Caco-2 (cell line): ENCODE measurements at regions not wholly inside any gene's neighbourhood (a gene's known extent, or its start where the extent isn't known, plus 50 kb on each side); places are given as distances from the start of the nearest gene placed in this dataset.

Source experiments
- BruUV-seq: library from RNA; stranded (reverse); fragments of 400-500 nt; replicated peaks from 2 replicates; lab custom pipeline; 2021; lab: Mats Ljungman, UMichigan
- CTCF ChIA-PET: fragments of 300-600 bp; sonication (Branson Sonifier 250); formaldehyde crosslinking; loops from one replicate; lab custom pipeline; 2022; ENCODE audit warnings: antibody characterized with exemption; lab: Charles Lee
- POLR2A ChIA-PET: fragments of 300-600 bp; sonication (Branson Sonifier 250); formaldehyde crosslinking; loops from one replicate; lab custom pipeline; 2022; ENCODE audit warnings: antibody characterized with exemption; lab: Charles Lee
- DNase-seq, 2 experiments: peaks; one replicate each; pipeline versions ENCODE4 v3.0.0 to v3.0.0-alpha.2; 2020 to 2022
- H3K27me3 ChIP-seq: replicated peaks from 2 replicates; pipeline ENCODE4 v1.6.0; 2011; ENCODE audit warnings: low read length; ENCODE audit not compliant: control insufficient read depth, insufficient read depth
- H3K36me3 ChIP-seq: 2 replicates; pipeline ENCODE4 v1.5.1; 2011; ENCODE audit warnings: low read length; ENCODE audit not compliant: control insufficient read depth, insufficient read depth
- H3K4me1 ChIP-seq: fragments of 250-450 bp; sonication (Bioruptor Pico); 2 replicates; pipeline ENCODE4 v1.5.1; 2020; ENCODE audit warnings: mild to moderate bottlenecking
- H3K4me3 ChIP-seq: 2 replicates; pipeline ENCODE4 v1.5.1; 2011; ENCODE audit warnings: low read depth, mild to moderate bottlenecking, control low read depth, low read length
- H3K9me3 ChIP-seq: fragments of 250-450 bp; sonication (Bioruptor Pico); 2 replicates; pipeline ENCODE4 v1.5.1; 2020; ENCODE audit warnings: mild to moderate bottlenecking, moderate library complexity
- H3K27ac Mint-ChIP-seq: one replicate; pipeline ENCODE4 v1.8.0; 2022; ENCODE audit warnings: mixed read lengths; ENCODE audit not compliant: unreplicated experiment
- H3K27me3 Mint-ChIP-seq: one replicate; pipeline ENCODE4 v1.8.0; 2022; ENCODE audit warnings: mixed read lengths; ENCODE audit not compliant: insufficient read depth, unreplicated experiment
- H3K36me3 Mint-ChIP-seq: one replicate; pipeline ENCODE4 v1.8.0; 2022; ENCODE audit warnings: mild to moderate bottlenecking, mixed read lengths; ENCODE audit not compliant: insufficient read depth, unreplicated experiment
- H3K4me1 Mint-ChIP-seq: one replicate; pipeline ENCODE4 v1.8.0; 2022; ENCODE audit warnings: low read depth, mixed read lengths; ENCODE audit not compliant: unreplicated experiment
- H3K4me3 Mint-ChIP-seq: one replicate; pipeline ENCODE4 v1.8.0; 2022; ENCODE audit warnings: mild to moderate bottlenecking, moderate library complexity, mixed read lengths; ENCODE audit not compliant: unreplicated experiment
- H3K9me3 Mint-ChIP-seq: one replicate; pipeline ENCODE4 v1.8.0; 2022; ENCODE audit warnings: mixed read lengths; ENCODE audit not compliant: unreplicated experiment
- CTCF ChIP-seq, 2 experiments: fragments of 200-600 bp in 1 of 2; IDR thresholded peaks; 1 replicate in 1 of 2; 2 replicates in 1 of 2; pipeline versions ENCODE4 v1.5.1 to v1.8.0; 2011 to 2022; ENCODE audit warnings: antibody characterized with exemption in 1 of 2, control low read depth in 1 of 2, inconsistent platforms in 1 of 2, low read depth in 1 of 2, low read length in 1 of 2, mild to moderate bottlenecking in 1 of 2, moderate library complexity in 1 of 2; ENCODE audit not compliant: insufficient read depth in 1 of 2, severe bottlenecking in 1 of 2, unreplicated experiment in 1 of 2
- intact Hi-C: fragments of 100-400 bp; cut with micrococcal nuclease; formaldehyde crosslinking; loops from one replicate; pipeline ENCODE4 v1.10.0; 2022; ENCODE audit not compliant: unreplicated experiment

GRCh38 chr10:47179291-47179647 lies 120.7 kb upstream of the GDF10 start:
- CTCF ChIA-PET = no interaction called here
- POLR2A ChIA-PET = no interaction called here
- intact Hi-C loops = no loop called here

GRCh38 chr10:47181052-47181849 lies 118.7 kb upstream of the GDF10 start:
- DNase-seq = no peak
- TF ChIP-seq CTCF (IDR thresholded peaks at IDR 0.05; ENCODE audit: insufficient read depth in 1 of 2, low read depth in 1 of 2, low read length in 1 of 2, severe bottlenecking in 1 of 2, unreplicated experiment in 1 of 2) = no peak
- Mint-ChIP-seq H3K27ac (no peak overlapping the region), H3K27me3 (peaks cover 3% of the 10 kb centered on the region), H3K36me3 (peaks cover 4% of the 10 kb centered on the region), H3K4me3 (no peak overlapping the region), H3K4me1 (no peaks in the 10 kb centered on the region), H3K9me3 (no peaks in the 10 kb centered on the region)
- intact Hi-C loops = no loop called here
- no peak overlapping the region for H3K4me3 ChIP-seq
- H3K36me3 ChIP-seq = no peaks in the 10 kb centered on the region
- H3K9me3 ChIP-seq = no peaks in the 10 kb centered on the region
- ChIA-PET POLR2A (no interaction called here), CTCF (no interaction called here)
- no peaks in the 10 kb centered on the region for H3K4me1 ChIP-seq
- BruUV-seq = no TSS peak
- H3K27me3 ChIP-seq = no peaks in the 10 kb centered on the region

More at GRCh38 chr10:47179291-47179647, 120.7 kb upstream of the GDF10 start:
- no peak for TF ChIP-seq CTCF (IDR thresholded peaks at IDR 0.05; ENCODE audit: insufficient read depth in 1 of 2, low read depth in 1 of 2, low read length in 1 of 2, severe bottlenecking in 1 of 2, unreplicated experiment in 1 of 2)
- Mint-ChIP-seq H3K4me3 (no peak overlapping the region), H3K27ac (no peak overlapping the region), H3K27me3 (peaks cover 6% of the 10 kb centered on the region), H3K4me1 (no peaks in the 10 kb centered on the region), H3K9me3 (no peaks in the 10 kb centered on the region), H3K36me3 (peaks cover 4% of the 10 kb centered on the region)
- Histone ChIP-seq H3K27me3 (no peaks in the 10 kb centered on the region), H3K4me1 (no peaks in the 10 kb centered on the region), H3K36me3 (no peaks in the 10 kb centered on the region), H3K9me3 (no peaks in the 10 kb centered on the region), H3K4me3 (no peak overlapping the region)
- no peak for DNase-seq
- no TSS peak for BruUV-seq

GRCh38 chr10:47182934-47183703 lies 116.9 kb upstream of the GDF10 start:
- Mint-ChIP-seq H3K4me3 (no peak overlapping the region), H3K36me3 (peaks cover 4% of the 10 kb centered on the region), H3K9me3 (no peaks in the 10 kb centered on the region), H3K27ac (no peak overlapping the region), H3K27me3 (peaks cover 7% of the 10 kb centered on the region), H3K4me1 (no peaks in the 10 kb centered on the region)
- no peak for TF ChIP-seq CTCF (IDR thresholded peaks at IDR 0.05; ENCODE audit: insufficient read depth in 1 of 2, low read depth in 1 of 2, low read length in 1 of 2, severe bottlenecking in 1 of 2, unreplicated experiment in 1 of 2)
- ChIA-PET CTCF (no interaction called here), POLR2A (no interaction called here)
- Histone ChIP-seq H3K27me3 (no peaks in the 10 kb centered on the region), H3K36me3 (no peaks in the 10 kb centered on the region), H3K4me1 (no peaks in the 10 kb centered on the region), H3K9me3 (no peaks in the 10 kb centered on the region), H3K4me3 (no peak overlapping the region)
- DNase-seq = no peak
- no TSS peak for BruUV-seq
- intact Hi-C loops = no loop called here
